Adipocyte (in vitro differentiated cells): ENCODE measurements at regions not wholly inside any gene's neighbourhood (a gene's known extent, or its start where the extent isn't known, plus 50 kb on each side); places are given as distances from the start of the nearest gene placed in this dataset.

Experiments used
- DNase-seq: peaks from one replicate; pipeline ENCODE4 v3.0.0-alpha.2; 2015; ENCODE audit warnings: low read depth
- H3K27me3 ChIP-seq: replicated peaks from 2 replicates; pipeline ENCODE4 v1.7.0; 2013; ENCODE audit warnings: mild to moderate bottlenecking, low read length, moderate library complexity; ENCODE audit not compliant: control insufficient read depth, insufficient read depth
- H3K36me3 ChIP-seq: 2 replicates; pipeline ENCODE4 v1.7.0; 2013; ENCODE audit warnings: low read length, mild to moderate bottlenecking, moderate library complexity; ENCODE audit not compliant: control insufficient read depth, insufficient read depth, severe bottlenecking
- H3K4me1 ChIP-seq: 2 replicates; pipeline ENCODE4 v1.7.0; 2013; ENCODE audit warnings: mild to moderate bottlenecking, low read length, moderate library complexity; ENCODE audit not compliant: control insufficient read depth, insufficient read depth
- H3K4me3 ChIP-seq: 2 replicates; pipeline ENCODE4 v1.7.0; 2013; ENCODE audit warnings: mild to moderate bottlenecking, low read length, moderate library complexity
- H3K9ac ChIP-seq: 2 replicates; pipeline ENCODE4 v1.7.0; 2013; ENCODE audit warnings: mild to moderate bottlenecking, low read length, moderate library complexity
- H3K9me3 ChIP-seq: 2 replicates; pipeline ENCODE4 v1.7.0; 2013; ENCODE audit warnings: mild to moderate bottlenecking, low read length, moderate library complexity; ENCODE audit not compliant: control insufficient read depth

- Histone ChIP-seq H3K4me3 (no peak overlapping the region), H3K4me1 (peaks cover 7% of the 10 kb centered on the region), H3K27me3 (no peaks in the 10 kb centered on the region), H3K9me3 (no peaks in the 10 kb centered on the region), H3K36me3 (no peaks in the 10 kb centered on the region), H3K9ac (no peak overlapping the region)
- no peak for DNase-seq
Measured at GRCh38 chr1:212495766-212496494, 63.2 kb downstream of the NENF start.

GRCh38 chr1:212496682-212497081 is 64.0 kb downstream of the NENF start:
- no peaks in the 10 kb centered on the region for H3K36me3 ChIP-seq
- no peaks in the 10 kb centered on the region for H3K27me3 ChIP-seq
- no peak overlapping the region for H3K4me3 ChIP-seq
- peaks cover 7% of the 10 kb centered on the region for H3K4me1 ChIP-seq
- DNase-seq = no peak
- no peaks in the 10 kb centered on the region for H3K9me3 ChIP-seq
- no peak overlapping the region for H3K9ac ChIP-seq

GRCh38 chr1:212497553-212497952 is 64.8 kb downstream of the NENF start:
- peaks cover 7% of the 10 kb centered on the region for H3K4me1 ChIP-seq
- H3K4me3 ChIP-seq = no peak overlapping the region
- no peak overlapping the region for H3K9ac ChIP-seq
- H3K9me3 ChIP-seq = no peaks in the 10 kb centered on the region
- no peak for DNase-seq
- H3K36me3 ChIP-seq = no peaks in the 10 kb centered on the region
- no peaks in the 10 kb centered on the region for H3K27me3 ChIP-seq

DNA sequence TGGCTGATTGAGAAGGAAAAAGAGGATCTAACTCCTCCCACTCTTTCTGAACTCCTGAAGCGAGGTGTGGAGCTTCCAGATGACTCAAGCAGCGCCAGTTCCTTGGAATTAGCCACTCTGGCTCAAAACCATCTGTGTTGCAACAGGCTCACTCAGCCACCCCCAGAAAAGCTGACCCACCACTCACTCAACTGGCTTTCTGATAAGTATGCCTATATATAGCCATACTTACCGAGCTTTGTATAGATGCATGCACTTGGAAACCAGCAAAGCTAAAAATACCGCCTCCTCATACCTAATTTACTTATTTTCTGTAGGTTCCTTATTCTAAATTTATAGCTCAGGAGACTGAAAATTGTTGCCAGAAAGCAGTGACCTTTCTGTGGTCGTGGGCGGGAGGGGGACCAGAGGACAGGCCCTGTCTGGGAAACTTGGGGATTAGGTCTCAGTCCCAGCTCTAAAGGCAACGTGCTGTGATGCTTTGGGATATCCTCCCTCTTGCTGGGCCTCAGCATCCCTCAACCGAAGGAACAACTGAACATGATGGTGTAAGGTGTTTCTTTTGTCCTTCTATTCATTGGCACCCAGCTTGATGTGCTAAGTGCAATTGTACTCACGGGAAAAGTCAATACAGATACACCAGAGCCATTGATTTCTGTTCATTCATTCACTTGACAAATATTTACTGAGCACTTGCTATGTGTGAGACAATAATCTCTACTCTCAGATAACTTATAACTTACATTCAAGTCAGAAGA is 65.7 kb downstream of the NENF start:
- Histone ChIP-seq H3K4me1 (peaks cover 7% of the 10 kb centered on the region), H3K9ac (no peak overlapping the region), H3K4me3 (no peak overlapping the region), H3K27me3 (no peaks in the 10 kb centered on the region), H3K36me3 (no peaks in the 10 kb centered on the region), H3K9me3 (no peaks in the 10 kb centered on the region)
- peak; percentile 66 for DNase-seq

DNA sequence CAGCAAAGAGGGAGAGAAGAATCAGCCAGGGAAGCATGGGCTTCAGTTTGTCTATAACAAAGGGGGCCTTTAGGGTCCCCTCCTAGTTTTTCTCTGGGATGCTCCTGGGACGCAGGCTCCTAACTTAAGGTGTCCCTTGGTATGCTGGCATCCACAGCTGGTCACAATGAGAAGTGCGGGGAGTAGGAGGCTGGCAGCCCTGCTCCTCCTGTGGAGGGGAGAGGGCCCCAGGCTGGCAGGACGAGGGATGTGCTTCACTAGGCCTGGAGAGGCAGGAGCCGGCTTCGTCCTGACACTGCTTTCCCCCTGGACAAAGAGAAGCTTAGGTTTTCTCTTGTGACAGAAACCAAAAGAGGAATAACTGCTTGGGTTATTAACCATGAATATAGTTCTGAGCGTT is 67.6 kb downstream of the NENF start:
- peaks cover 7% of the 10 kb centered on the region for H3K4me1 ChIP-seq
- H3K9ac ChIP-seq = no peak overlapping the region
- H3K9me3 ChIP-seq = no peaks in the 10 kb centered on the region
- peaks cover 3% of the 10 kb centered on the region for H3K27me3 ChIP-seq
- H3K4me3 ChIP-seq = no peak overlapping the region
- no peak for DNase-seq
- no peaks in the 10 kb centered on the region for H3K36me3 ChIP-seq

DNA sequence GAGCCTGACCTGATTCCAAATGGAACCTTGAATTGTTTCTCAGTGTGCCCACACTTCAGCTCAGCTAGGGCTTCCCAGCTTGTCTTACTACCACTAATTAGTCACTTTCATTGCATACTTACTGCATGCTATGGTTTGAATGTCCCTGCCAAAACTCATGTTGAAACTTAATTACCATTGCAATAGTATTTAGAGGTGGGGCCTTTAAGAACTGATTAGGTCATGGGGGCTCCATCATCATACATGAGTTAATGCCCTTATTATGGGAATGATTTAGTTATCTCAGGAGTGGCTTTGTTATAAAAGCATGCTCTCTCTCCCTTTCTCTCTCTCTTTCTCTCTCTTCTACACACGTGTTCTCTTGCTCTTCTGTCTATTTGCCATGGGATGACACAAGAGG is 68.3 kb downstream of the NENF start:
- no peaks in the 10 kb centered on the region for H3K36me3 ChIP-seq
- no peak for DNase-seq
- H3K9me3 ChIP-seq = no peaks in the 10 kb centered on the region
- peaks cover 4% of the 10 kb centered on the region for H3K27me3 ChIP-seq
- H3K9ac ChIP-seq = no peak overlapping the region
- H3K4me1 ChIP-seq = peaks cover 3% of the 10 kb centered on the region
- H3K4me3 ChIP-seq = no peak overlapping the region

DNA sequence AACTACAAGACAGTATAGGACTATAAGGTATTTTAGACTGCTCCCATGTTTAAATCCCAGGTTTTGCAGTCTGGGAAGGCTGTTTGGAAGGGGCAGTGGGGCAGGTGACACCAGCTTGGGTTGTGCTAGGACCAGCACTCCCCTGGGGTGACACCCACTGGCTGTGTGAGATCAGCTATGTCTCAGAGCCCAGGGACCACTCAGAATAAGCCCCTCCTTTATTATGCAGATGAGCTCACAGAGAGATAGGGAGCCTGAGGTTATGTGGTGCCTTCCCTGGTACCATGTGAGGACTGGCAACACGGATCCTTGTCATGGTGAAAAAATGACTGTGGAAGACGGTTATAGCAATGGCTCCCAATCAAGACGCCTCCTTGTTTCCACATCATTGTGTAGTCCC is 71.0 kb downstream of the NENF start:
- no peaks in the 10 kb centered on the region for H3K9me3 ChIP-seq
- peaks cover 4% of the 10 kb centered on the region for H3K27me3 ChIP-seq
- no peak for DNase-seq
- no peaks in the 10 kb centered on the region for H3K36me3 ChIP-seq
- H3K4me1 ChIP-seq = no peaks in the 10 kb centered on the region
- no peak overlapping the region for H3K4me3 ChIP-seq
- no peak overlapping the region for H3K9ac ChIP-seq

GRCh38 chr1:212504171-212504803 is 71.6 kb downstream of the NENF start:
- no peaks in the 10 kb centered on the region for H3K4me1 ChIP-seq
- no peaks in the 10 kb centered on the region for H3K36me3 ChIP-seq
- no peak for DNase-seq
- no peaks in the 10 kb centered on the region for H3K9me3 ChIP-seq
- H3K4me3 ChIP-seq = no peak overlapping the region
- H3K27me3 ChIP-seq = peaks cover 4% of the 10 kb centered on the region
- no peak overlapping the region for H3K9ac ChIP-seq

DNA sequence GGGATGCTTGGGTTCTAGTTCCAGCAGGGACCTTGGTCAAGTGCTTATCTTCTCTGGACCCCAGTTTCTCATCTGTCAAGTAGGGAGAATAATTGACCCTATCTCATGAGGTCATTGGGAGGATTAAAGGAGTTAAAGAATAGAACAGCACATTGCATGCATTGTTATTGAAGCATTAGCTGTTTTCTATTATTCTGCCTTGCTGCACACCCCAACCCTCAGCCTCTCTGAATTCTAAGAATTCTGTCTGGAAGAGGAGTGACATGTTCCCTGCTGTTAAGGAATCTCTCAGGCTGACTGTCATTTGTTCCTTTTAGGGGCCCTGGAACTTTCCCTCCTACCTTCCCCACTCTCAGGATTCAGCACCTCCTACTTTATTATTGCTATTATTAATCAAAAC is 73.9 kb downstream of the NENF start:
- H3K36me3 ChIP-seq = no peaks in the 10 kb centered on the region
- H3K4me1 ChIP-seq = no peaks in the 10 kb centered on the region
- no peak for DNase-seq
- no peak overlapping the region for H3K9ac ChIP-seq
- H3K9me3 ChIP-seq = no peaks in the 10 kb centered on the region
- H3K27me3 ChIP-seq = peaks cover 10% of the 10 kb centered on the region
- no peak overlapping the region for H3K4me3 ChIP-seq

DNA sequence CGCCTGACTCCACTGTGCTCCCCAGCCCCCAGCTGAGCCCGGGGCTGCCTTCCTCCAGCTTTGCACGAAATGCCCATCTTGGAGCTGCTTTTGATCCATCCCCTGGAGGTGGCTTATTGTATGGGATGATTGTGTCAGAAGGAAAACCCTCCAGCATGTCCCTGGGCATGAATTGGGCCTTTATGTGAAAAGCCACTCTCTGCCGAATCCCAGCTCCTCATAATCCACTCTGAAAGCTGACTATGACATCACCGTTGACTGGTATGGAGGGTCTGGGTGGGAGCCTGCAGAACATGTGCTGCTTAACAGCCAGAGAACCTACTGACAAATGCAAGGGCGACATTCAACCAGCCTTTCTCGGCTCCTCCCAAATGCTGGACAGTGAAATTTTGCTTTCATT is 74.6 kb downstream of the NENF start:
- Histone ChIP-seq H3K4me1 (no peaks in the 10 kb centered on the region), H3K9ac (no peak overlapping the region), H3K36me3 (no peaks in the 10 kb centered on the region), H3K4me3 (no peak overlapping the region), H3K9me3 (no peaks in the 10 kb centered on the region), H3K27me3 (peaks cover 15% of the 10 kb centered on the region)
- no peak for DNase-seq

GRCh38 chr1:212512816-212513559 is 80.3 kb downstream of the NENF start:
- Histone ChIP-seq H3K4me1 (peaks cover 5% of the 10 kb centered on the region), H3K4me3 (no peak overlapping the region), H3K27me3 (peaks cover 40% of the 10 kb centered on the region), H3K9ac (no peak overlapping the region), H3K36me3 (no peaks in the 10 kb centered on the region), H3K9me3 (no peaks in the 10 kb centered on the region)
- no peak for DNase-seq
